ENCODE measurements at regions not wholly inside any gene's neighbourhood (a gene's known extent, or its start where the extent isn't known, plus 50 kb on each side); places are given as distances from the start of the nearest gene placed in this dataset.

GRCh38 chr21:39005502-39005787 is 177.8 kb downstream of the PSMG1 start:
- DNase-seq (ENCODE audit: low spot score), result no peak
- WGBS, result 63% methylated on average over 3 of the region's 3 CpGs
- Histone ChIP-seq H3K27ac (peak overlapping the region; percentile 69 to 79), H3K4me3 (no peak overlapping the region), H3K4me1 (replicated peaks) (no peaks in the 10 kb centered on the region), H3K27me3 (replicated peaks; ENCODE audit: insufficient read depth) (no peaks in the 10 kb centered on the region), H3K9me3 (no peaks in the 10 kb centered on the region), H3K36me3 (no peaks in the 10 kb centered on the region)
- intact Hi-C loops (cut with DNase I), result no loop called here
- TF ChIP-seq POLR2AphosphoS5 (IDR thresholded peaks at IDR 0.05), result no peak

DNA sequence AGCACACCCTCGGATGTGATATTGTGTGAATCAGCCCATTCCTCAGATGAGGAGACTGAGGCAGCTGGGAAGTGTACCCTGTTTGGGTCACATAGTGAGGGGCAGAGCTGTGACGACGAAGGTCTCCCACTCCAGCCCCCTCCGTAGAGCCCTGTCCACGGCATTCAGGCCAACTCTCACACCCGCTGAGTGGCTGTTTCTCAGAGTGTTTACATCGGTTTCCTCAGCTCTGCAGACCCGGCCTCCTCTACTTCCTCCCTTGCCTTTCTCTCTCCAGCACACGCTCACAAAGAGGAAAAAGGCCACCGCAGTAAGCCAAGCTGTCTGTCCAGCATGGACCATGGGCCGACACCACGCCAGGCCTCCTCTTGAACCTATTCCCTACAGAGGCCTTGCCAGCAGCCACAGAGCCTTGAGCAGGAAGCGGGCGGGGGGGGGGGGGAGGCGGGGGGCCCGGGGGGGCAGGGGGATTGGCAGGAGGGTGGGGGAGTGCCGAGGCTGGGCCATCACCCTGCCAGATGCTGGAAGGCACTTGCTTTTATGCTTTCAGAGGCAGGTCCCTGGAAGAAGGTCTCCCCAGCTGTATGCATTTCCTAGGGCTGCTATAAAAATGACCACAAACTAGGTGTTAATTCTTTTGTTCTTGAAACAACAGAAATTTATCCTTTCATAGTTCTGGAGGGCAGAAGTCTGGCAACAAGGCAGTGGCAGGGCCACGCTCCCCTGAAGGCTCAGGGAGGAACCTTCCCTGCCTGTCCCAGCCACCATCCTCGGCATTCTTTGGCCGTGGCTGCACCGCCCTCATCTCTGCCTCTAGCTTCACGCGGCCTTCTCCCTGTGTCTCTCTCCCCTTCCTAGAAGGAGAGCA is 178.4 kb downstream of the PSMG1 start:
- WGBS, result 28% methylated on average over 20 of the region's 23 CpGs
- TF ChIP-seq, protein P1, sequence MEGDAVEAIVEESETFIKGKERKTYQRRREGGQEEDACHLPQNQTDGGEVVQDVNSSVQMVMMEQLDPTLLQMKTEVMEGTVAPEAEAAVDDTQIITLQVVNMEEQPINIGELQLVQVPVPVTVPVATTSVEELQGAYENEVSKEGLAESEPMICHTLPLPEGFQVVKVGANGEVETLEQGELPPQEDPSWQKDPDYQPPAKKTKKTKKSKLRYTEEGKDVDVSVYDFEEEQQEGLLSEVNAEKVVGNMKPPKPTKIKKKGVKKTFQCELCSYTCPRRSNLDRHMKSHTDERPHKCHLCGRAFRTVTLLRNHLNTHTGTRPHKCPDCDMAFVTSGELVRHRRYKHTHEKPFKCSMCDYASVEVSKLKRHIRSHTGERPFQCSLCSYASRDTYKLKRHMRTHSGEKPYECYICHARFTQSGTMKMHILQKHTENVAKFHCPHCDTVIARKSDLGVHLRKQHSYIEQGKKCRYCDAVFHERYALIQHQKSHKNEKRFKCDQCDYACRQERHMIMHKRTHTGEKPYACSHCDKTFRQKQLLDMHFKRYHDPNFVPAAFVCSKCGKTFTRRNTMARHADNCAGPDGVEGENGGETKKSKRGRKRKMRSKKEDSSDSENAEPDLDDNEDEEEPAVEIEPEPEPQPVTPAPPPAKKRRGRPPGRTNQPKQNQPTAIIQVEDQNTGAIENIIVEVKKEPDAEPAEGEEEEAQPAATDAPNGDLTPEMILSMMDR (IDR thresholded peaks at IDR 0.05), result no peak
- TF ChIP-seq POLR2A (IDR thresholded peaks at IDR 0.05) (no peak), POLR2AphosphoS5 (IDR thresholded peaks at IDR 0.05) (no peak)
- intact Hi-C loops (cut with DNase I), result no loop called here

GRCh38 chr21:39003982-39004633 is 179.1 kb downstream of the PSMG1 start:
- Histone ChIP-seq H3K9me3 (no peaks in the 10 kb centered on the region), H3K4me3 (no peak overlapping the region), H3K36me3 (no peaks in the 10 kb centered on the region), H3K27ac (peak overlapping the region; percentile 47 to 69), H3K27me3 (replicated peaks; ENCODE audit: insufficient read depth) (peaks cover 3% of the 10 kb centered on the region), H3K4me1 (replicated peaks) (no peaks in the 10 kb centered on the region)
- WGBS, result 47% methylated on average over 9 of the region's 9 CpGs
- no peak for DNase-seq (ENCODE audit: low spot score)
- TF ChIP-seq POLR2A (IDR thresholded peaks at IDR 0.05), result no peak
- TF ChIP-seq, protein P1 (IDR thresholded peaks at IDR 0.05), result no peak
- no peak for TF ChIP-seq POLR2AphosphoS5 (IDR thresholded peaks at IDR 0.05)
- intact Hi-C loops (cut with DNase I), result no loop called here

More for the DNA sequence above, 178.4 kb downstream of the PSMG1 start:
- DNase-seq (ENCODE audit: low spot score), result no peak
- no peak overlapping the region for H3K4me3 ChIP-seq
- no peaks in the 10 kb centered on the region for H3K36me3 ChIP-seq
- no peaks in the 10 kb centered on the region for H3K9me3 ChIP-seq
- no peaks in the 10 kb centered on the region for H3K27me3 ChIP-seq (replicated peaks; ENCODE audit: insufficient read depth)
- no peaks in the 10 kb centered on the region for H3K4me1 ChIP-seq (replicated peaks)
- peak overlapping the region; percentile 69 to 79 for H3K27ac ChIP-seq

GRCh38 chr21:39001341-39001740 is 181.9 kb downstream of the PSMG1 start:
- Histone ChIP-seq H3K36me3 (no peaks in the 10 kb centered on the region), H3K9me3 (no peaks in the 10 kb centered on the region), H3K4me1 (replicated peaks) (no peaks in the 10 kb centered on the region), H3K27me3 (replicated peaks; ENCODE audit: insufficient read depth) (peaks cover 3% of the 10 kb centered on the region), H3K4me3 (no peak overlapping the region), H3K27ac (no peak overlapping the region)
- 89% methylated on average over 5 of the region's 5 CpGs for WGBS
- TF ChIP-seq POLR2A (IDR thresholded peaks at IDR 0.05), result no peak
- TF ChIP-seq POLR2AphosphoS5 (IDR thresholded peaks at IDR 0.05), result no peak
- TF ChIP-seq, protein P1 (IDR thresholded peaks at IDR 0.05), result no peak
- intact Hi-C loops (cut with DNase I), result no loop called here
- DNase-seq (ENCODE audit: low spot score), result no peak

DNA sequence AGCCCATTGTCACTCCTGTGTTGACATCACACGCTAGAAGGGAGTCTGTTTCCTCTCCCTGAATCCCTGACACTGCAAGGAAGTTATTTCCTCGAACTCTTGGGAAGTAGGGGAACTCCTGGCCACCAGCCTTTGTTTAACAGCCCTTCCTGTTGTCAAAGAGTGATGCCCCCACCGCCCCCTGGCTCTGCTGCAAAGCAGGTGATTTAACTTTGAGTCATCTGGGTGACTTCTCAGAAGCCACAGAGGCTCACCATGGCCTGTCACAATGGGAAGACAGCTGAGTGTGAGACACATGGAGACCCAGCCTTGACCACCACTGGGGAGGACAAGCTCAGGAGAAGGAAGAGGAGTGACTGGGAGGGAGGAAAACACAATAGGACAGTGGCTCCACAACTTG is 182.8 kb downstream of the PSMG1 start:
- TF ChIP-seq, protein P1 (IDR thresholded peaks at IDR 0.05), result no peak
- TF ChIP-seq POLR2A (IDR thresholded peaks at IDR 0.05), result no peak
- TF ChIP-seq POLR2AphosphoS5 (IDR thresholded peaks at IDR 0.05), result no peak
- Histone ChIP-seq H3K27ac (no peak overlapping the region), H3K4me1 (replicated peaks) (no peaks in the 10 kb centered on the region), H3K4me3 (no peak overlapping the region), H3K9me3 (no peaks in the 10 kb centered on the region), H3K36me3 (no peaks in the 10 kb centered on the region), H3K27me3 (replicated peaks; ENCODE audit: insufficient read depth) (peaks cover 3% of the 10 kb centered on the region)
- 64% methylated on average over 3 of the region's 3 CpGs for whole genome bisulfite sequencing
- intact Hi-C loops (cut with DNase I), result no loop called here
- DNase-seq (ENCODE audit: low spot score), result no peak

Data from prostate gland (tissue), 2 donors.